ENCODE measurements at regions not wholly inside any gene's neighbourhood (a gene's known extent, or its start where the extent isn't known, plus 50 kb on each side); places are given as distances from the start of the nearest gene placed in this dataset.

- Histone ChIP-seq H3K27me3 (ENCODE audit: control insufficient read depth in 5 of 5, insufficient read depth in 4 of 5, low read length in 5 of 5) (no peaks in the 10 kb centered on the region), H3K4me1 (ENCODE audit: control insufficient read depth in 5 of 5, insufficient read depth in 5 of 5, low read length in 5 of 5) (no peaks in the 10 kb centered on the region), H3K4me3 (ENCODE audit: low read depth in 1 of 5, low read length in 5 of 5) (no peak overlapping the region), H3K27ac (ENCODE audit: low read depth, low read length) (no peak overlapping the region), H3K36me3 (ENCODE audit: control insufficient read depth in 5 of 5, insufficient read depth in 5 of 5, low read length in 5 of 5) (peaks cover 0 to 4% (median 0%) of the 10 kb centered on the region in 5 donors), H3K9me3 (ENCODE audit: control insufficient read depth in 5 of 5, low read length in 5 of 5) (no peaks in the 10 kb centered on the region), H3K9ac (ENCODE audit: low read length in 5 of 5) (no peak overlapping the region)
Observed at GRCh38 chr9:1964093-1964492, 51.1 kb upstream of the SMARCA2 start.
